Suprapubic skin (tissue), 4 donors: ENCODE measurements at regions not wholly inside any gene's neighbourhood (a gene's known extent, or its start where the extent isn't known, plus 50 kb on each side); places are given as distances from the start of the nearest gene placed in this dataset.

ENCODE experiments used
- DNase-seq, 2 donors: peaks; one replicate each; pipeline ENCODE4 v3.0.0-alpha.2; 2019; ENCODE audit warnings: low spot score in 2 of 2
- H3K27ac ChIP-seq: fragments of 200-600 bp; sonication (generic); one replicate; pipeline ENCODE4 v1.5.1; 2019
- H3K27me3 ChIP-seq: fragments of 200-600 bp; sonication (generic); one replicate; pipeline ENCODE4 v1.5.1; 2019
- H3K36me3 ChIP-seq: fragments of 200-600 bp; sonication (generic); one replicate; pipeline ENCODE4 v1.5.1; 2019
- H3K4me1 ChIP-seq: fragments of 200-600 bp; sonication (generic); one replicate; pipeline ENCODE4 v1.5.1; 2019
- H3K4me3 ChIP-seq: fragments of 200-600 bp; sonication (generic); one replicate; pipeline ENCODE4 v1.5.1; 2019; ENCODE audit warnings: mild to moderate bottlenecking
- H3K9me3 ChIP-seq: fragments of 200-600 bp; sonication (generic); one replicate; pipeline ENCODE4 v1.5.1; 2019
- CTCF ChIP-seq, 2 donors: fragments of 200-600 bp in 1 of 2; fragments of 450-650 bp in 1 of 2; sonication (generic) in 1 of 2; IDR thresholded peaks; one replicate each; pipeline ENCODE4 v1.5.1; 2016 to 2019; ENCODE audit warnings: antibody characterized with exemption in 2 of 2, mild to moderate bottlenecking in 1 of 2, moderate library complexity in 1 of 2
- EP300 ChIP-seq: sonication (generic); formaldehyde crosslinking; IDR thresholded peaks from one replicate; pipeline ENCODE4 v1.6.1; 2017; ENCODE audit warnings: antibody characterized with exemption
- POLR2A ChIP-seq, 2 donors: fragments of 450-650 bp; IDR thresholded peaks; one replicate each; pipeline ENCODE4 v1.6.1; 2017; ENCODE audit warnings: antibody characterized with exemption in 2 of 2, mild to moderate bottlenecking in 2 of 2, moderate library complexity in 2 of 2
- POLR2AphosphoS5 ChIP-seq, 3 donors: sonication (generic); formaldehyde crosslinking; IDR thresholded peaks; one replicate each; pipeline ENCODE4 v1.6.1; 2017; ENCODE audit warnings: antibody characterized with exemption in 3 of 3
- WGBS: methylation state at CpG from one replicate; pipeline ENCODE4 v1.1.5; 2018; 5-methylcytosine and 5-hydroxymethylcytosine counted together

- no peak for DNase-seq
- Histone ChIP-seq H3K4me3 (no peak overlapping the region), H3K27ac (no peak overlapping the region), H3K4me1 (no peaks in the 10 kb centered on the region), H3K36me3 (no peaks in the 10 kb centered on the region), H3K9me3 (no peaks in the 10 kb centered on the region), H3K27me3 (no peaks in the 10 kb centered on the region)
- TF ChIP-seq POLR2AphosphoS5 (IDR thresholded peaks at IDR 0.05) (no peak), POLR2A (IDR thresholded peaks at IDR 0.05) (no peak)
- 91% methylated on average over 2 of the region's 2 CpGs for WGBS
Measured at GRCh38 chr3:74021449-74021848, 396.7 kb upstream of the PDZRN3 start.

GRCh38 chr3:74009961-74010844 lies 385.5 kb upstream of the PDZRN3 start:
- Histone ChIP-seq H3K36me3 (no peaks in the 10 kb centered on the region), H3K4me1 (no peaks in the 10 kb centered on the region), H3K27me3 (no peaks in the 10 kb centered on the region), H3K4me3 (no peak overlapping the region), H3K9me3 (no peaks in the 10 kb centered on the region), H3K27ac (no peak overlapping the region)
- 53% methylated on average over 4 of the region's 4 CpGs for WGBS
- DNase-seq = no peak
- TF ChIP-seq POLR2A (IDR thresholded peaks at IDR 0.05) (no peak), EP300 (no peak), CTCF (IDR thresholded peaks at IDR 0.05) (no peak), POLR2AphosphoS5 (IDR thresholded peaks at IDR 0.05) (no peak)

- no peak for DNase-seq
- H3K27ac ChIP-seq = no peak overlapping the region
- no peaks in the 10 kb centered on the region for H3K4me1 ChIP-seq
- no peaks in the 10 kb centered on the region for H3K36me3 ChIP-seq
- no peaks in the 10 kb centered on the region for H3K9me3 ChIP-seq
- H3K27me3 ChIP-seq = no peaks in the 10 kb centered on the region
- TF ChIP-seq CTCF (IDR thresholded peaks at IDR 0.05) (no peak), POLR2A (IDR thresholded peaks at IDR 0.05) (no peak), EP300 (no peak), POLR2AphosphoS5 (IDR thresholded peaks at IDR 0.05) (no peak)
- no peak overlapping the region for H3K4me3 ChIP-seq
- WGBS = 36% methylated on average over 3 of the region's 3 CpGs
Measured at GRCh38 chr3:74004386-74004785, 379.6 kb upstream of the PDZRN3 start.

GRCh38 chr3:74003734-74004133 lies 379.0 kb upstream of the PDZRN3 start:
- H3K9me3 ChIP-seq = no peaks in the 10 kb centered on the region
- no peaks in the 10 kb centered on the region for H3K36me3 ChIP-seq
- 69% methylated on average over 5 of the region's 5 CpGs for WGBS
- no peak overlapping the region for H3K4me3 ChIP-seq
- TF ChIP-seq EP300 (no peak), POLR2AphosphoS5 (IDR thresholded peaks at IDR 0.05) (no peak), POLR2A (IDR thresholded peaks at IDR 0.05) (no peak), CTCF (IDR thresholded peaks at IDR 0.05) (no peak)
- H3K27me3 ChIP-seq = no peaks in the 10 kb centered on the region
- H3K4me1 ChIP-seq = no peaks in the 10 kb centered on the region
- DNase-seq = no peak
- no peak overlapping the region for H3K27ac ChIP-seq

- WGBS = 62% methylated on average over 2 of the region's 2 CpGs
- Histone ChIP-seq H3K4me1 (no peaks in the 10 kb centered on the region), H3K36me3 (no peaks in the 10 kb centered on the region)
Measured at GRCh38 chr3:74001436-74001835, 376.7 kb upstream of the PDZRN3 start.

More at GRCh38 chr3:74001436-74001835, 376.7 kb upstream of the PDZRN3 start:
- no peaks in the 10 kb centered on the region for H3K9me3 ChIP-seq
- no peak overlapping the region for H3K4me3 ChIP-seq
- no peak overlapping the region for H3K27ac ChIP-seq
- DNase-seq = no peak
- H3K27me3 ChIP-seq = no peaks in the 10 kb centered on the region
- no peak for TF ChIP-seq POLR2AphosphoS5 (IDR thresholded peaks at IDR 0.05)
- TF ChIP-seq POLR2A (IDR thresholded peaks at IDR 0.05) = no peak
- no peak for TF ChIP-seq CTCF (IDR thresholded peaks at IDR 0.05)
- TF ChIP-seq EP300 = no peak
